GM23248 (cell line): ENCODE measurements at regions not wholly inside any gene's neighbourhood (a gene's known extent, or its start where the extent isn't known, plus 50 kb on each side); places are given as distances from the start of the nearest gene placed in this dataset.
A peak's percentile ranks its signal among the peaks of the same experiment; 100 is the strongest.

Experiments
- DNase-seq: peaks from one replicate; pipeline ENCODE4 v3.0.0-alpha.2; 2015
- H2AFZ ChIP-seq: fragments of 200-600 bp; sonication (generic); 2 replicates; pipeline ENCODE4 v1.6.1; 2016; ENCODE audit warnings: antibody characterized with exemption
- H3F3A ChIP-seq: fragments of 200-600 bp; sonication (generic); 2 replicates; pipeline ENCODE4 v1.6.1; 2016; ENCODE audit warnings: mild to moderate bottlenecking, antibody characterized with exemption, mixed run types; ENCODE audit not compliant: insufficient read depth
- H3K27ac ChIP-seq: fragments of 200-600 bp; sonication (generic); 2 replicates; pipeline ENCODE4 v1.5.1; 2016; ENCODE audit warnings: mild to moderate bottlenecking
- H3K27me3 ChIP-seq: fragments of 200-600 bp; sonication (generic); replicated peaks from 2 replicates; pipeline ENCODE4 v1.6.1; 2016; ENCODE audit warnings: mild to moderate bottlenecking; ENCODE audit not compliant: insufficient read depth
- H3K36me3 ChIP-seq: fragments of 200-600 bp; sonication (generic); 2 replicates; pipeline ENCODE4 v1.6.1; 2016; ENCODE audit warnings: low read depth, mild to moderate bottlenecking
- H3K4me1 ChIP-seq: fragments of 200-600 bp; sonication (generic); 2 replicates; pipeline ENCODE4 v1.6.1; 2016; ENCODE audit warnings: mild to moderate bottlenecking; ENCODE audit not compliant: insufficient read depth
- H3K4me2 ChIP-seq: fragments of 200-600 bp; sonication (generic); one replicate; pipeline ENCODE4 v1.6.1; 2016; ENCODE audit warnings: mild to moderate bottlenecking; ENCODE audit not compliant: unreplicated experiment
- H3K4me3 ChIP-seq: fragments of 200-600 bp; sonication (generic); 2 replicates; pipeline ENCODE4 v1.5.1; 2016; ENCODE audit warnings: mild to moderate bottlenecking
- H3K79me2 ChIP-seq: fragments of 200-600 bp; sonication (generic); 2 replicates; pipeline ENCODE4 v1.6.1; 2016; ENCODE audit warnings: mild to moderate bottlenecking; ENCODE audit not compliant: insufficient read depth
- H3K9ac ChIP-seq: fragments of 200-600 bp; sonication (generic); 2 replicates; pipeline ENCODE4 v1.6.1; 2016; ENCODE audit warnings: mild to moderate bottlenecking
- H3K9me2 ChIP-seq: fragments of 200-600 bp; sonication (generic); 2 replicates; pipeline ENCODE4 v1.6.1; 2016; ENCODE audit warnings: mixed run types, mild to moderate bottlenecking, moderate library complexity; ENCODE audit not compliant: insufficient read depth
- H3K9me3 ChIP-seq: fragments of 200-600 bp; sonication (generic); one replicate; pipeline ENCODE4 v1.6.1; 2017; ENCODE audit warnings: low read depth
- H4K20me1 ChIP-seq: fragments of 200-600 bp; sonication (generic); 2 replicates; pipeline ENCODE4 v1.6.0; 2016; ENCODE audit not compliant: insufficient read depth
- EZH2 ChIP-seq: fragments of 200-600 bp; sonication (generic); IDR thresholded peaks from 2 replicates; pipeline ENCODE4 v1.6.1; 2018; ENCODE audit warnings: antibody characterized with exemption, mild to moderate bottlenecking; ENCODE audit not compliant: insufficient read depth, poor library complexity, severe bottlenecking
- EZH2phosphoT487 ChIP-seq: fragments of 200-600 bp; sonication (generic); IDR thresholded peaks from 2 replicates; pipeline ENCODE4 v1.6.1; 2018; ENCODE audit warnings: antibody characterized with exemption, moderate library complexity, mild to moderate bottlenecking, low read depth; ENCODE audit not compliant: insufficient read depth
- WGBS, 2 experiments: methylation state at CpG; one replicate each; pipeline ENCODE4 v1.1.6; 2015 to 2017; ENCODE audit warnings: low lambda C conversion rate in 2 of 2, low coverage in 1 of 2; ENCODE audit errors: missing lambda C conversion rate in 2 of 2; 5-methylcytosine and 5-hydroxymethylcytosine counted together
- in situ Hi-C: fragments of 300-500 bp; cut with MboI; formaldehyde crosslinking; loops from 2 replicates; pipeline ENCODE4 v1.15.0; 2020

- in situ Hi-C loops = no loop called here
Measured at GRCh38 chr9:108724652-108725051, 131.1 kb downstream of the ACTL7B start.

GRCh38 chr9:108724122-108724521 is 131.7 kb downstream of the ACTL7B start:
- no peak for DNase-seq
- WGBS, 2 experiments = 81 to 85% methylated on average over 4 of the region's 4 CpGs
- TF ChIP-seq EZH2phosphoT487 (no peak), EZH2 (no peak)
- Histone ChIP-seq H3K9me3 (no peaks in the 10 kb centered on the region), H4K20me1 (no peaks in the 10 kb centered on the region), H3F3A (no peaks in the 10 kb centered on the region), H2AFZ (no peak overlapping the region), H3K27me3 (0 out of 2 replicates have a peak, but pooled peaks cover 2% of the 10 kb centered on the region), H3K79me2 (no peaks in the 10 kb centered on the region), H3K27ac (no peak overlapping the region), H3K4me3 (no peak overlapping the region), H3K36me3 (no peaks in the 10 kb centered on the region), H3K4me1 (no peaks in the 10 kb centered on the region), H3K9me2 (no peaks in the 10 kb centered on the region), H3K9ac (no peak overlapping the region), H3K4me2 (no peak overlapping the region)
- in situ Hi-C loops = no loop called here

More at GRCh38 chr9:108724652-108725051, 131.1 kb downstream of the ACTL7B start:
- Histone ChIP-seq H3K27me3 (0 out of 2 replicates have a peak, but pooled peaks cover 2% of the 10 kb centered on the region), H2AFZ (no peak overlapping the region), H3K4me3 (no peak overlapping the region), H3K79me2 (no peaks in the 10 kb centered on the region), H3K27ac (no peak overlapping the region), H3K36me3 (no peaks in the 10 kb centered on the region), H4K20me1 (no peaks in the 10 kb centered on the region), H3K4me1 (no peaks in the 10 kb centered on the region), H3K9me2 (no peaks in the 10 kb centered on the region), H3F3A (no peaks in the 10 kb centered on the region), H3K9ac (no peak overlapping the region), H3K4me2 (no peak overlapping the region), H3K9me3 (no peaks in the 10 kb centered on the region)
- no peak for TF ChIP-seq EZH2phosphoT487
- no peak for TF ChIP-seq EZH2
- peak; percentile 25 for DNase-seq
- 66 to 67% methylated on average over 5 of the region's 5 CpGs for WGBS, 2 experiments

GRCh38 chr9:108722396-108722795 is 133.4 kb downstream of the ACTL7B start:
- in situ Hi-C loops = no loop called here
- H2AFZ ChIP-seq = no peak overlapping the region
- no peak overlapping the region for H3K9ac ChIP-seq
- TF ChIP-seq EZH2 (no peak), EZH2phosphoT487 (no peak)
- no peak overlapping the region for H3K4me3 ChIP-seq
- no peaks in the 10 kb centered on the region for H3K4me1 ChIP-seq
- H3K27me3 ChIP-seq = 0 out of 2 replicates have a peak, but pooled peaks cover 2% of the 10 kb centered on the region
- H3F3A ChIP-seq = no peaks in the 10 kb centered on the region
- no peaks in the 10 kb centered on the region for H3K36me3 ChIP-seq
- no peaks in the 10 kb centered on the region for H4K20me1 ChIP-seq
- H3K27ac ChIP-seq = no peak overlapping the region
- peak; percentile 76 for DNase-seq
- no peaks in the 10 kb centered on the region for H3K9me3 ChIP-seq
- H3K79me2 ChIP-seq = no peaks in the 10 kb centered on the region
- no peak overlapping the region for H3K4me2 ChIP-seq
- WGBS, 2 experiments = 8 to 14% methylated on average over 7 of the region's 7 CpGs
- no peaks in the 10 kb centered on the region for H3K9me2 ChIP-seq

- Histone ChIP-seq H3K79me2 (no peaks in the 10 kb centered on the region), H3K9me3 (no peaks in the 10 kb centered on the region), H3F3A (no peaks in the 10 kb centered on the region), H3K27ac (no peak overlapping the region), H3K9me2 (no peaks in the 10 kb centered on the region), H3K27me3 (0 out of 2 replicates have a peak, but pooled peaks cover 2% of the 10 kb centered on the region), H3K36me3 (no peaks in the 10 kb centered on the region), H3K4me2 (no peak overlapping the region), H3K4me3 (no peak overlapping the region), H3K4me1 (no peaks in the 10 kb centered on the region), H3K9ac (no peak overlapping the region), H4K20me1 (no peaks in the 10 kb centered on the region), H2AFZ (no peak overlapping the region)
- in situ Hi-C loops = no loop called here
- 9 to 27% methylated on average over 2 of the region's 2 CpGs for WGBS, 2 experiments
- TF ChIP-seq EZH2 (no peak), EZH2phosphoT487 (no peak)
- DNase-seq = no peak
Measured at GRCh38 chr9:108720191-108720642, 135.6 kb downstream of the ACTL7B start.

GRCh38 chr9:108710424-108710823 is 145.4 kb downstream of the ACTL7B start:
- no peaks in the 10 kb centered on the region for H3K79me2 ChIP-seq
- no peak for DNase-seq

More at GRCh38 chr9:108710424-108710823, 145.4 kb downstream of the ACTL7B start:
- no peak overlapping the region for H3K9ac ChIP-seq
- H3F3A ChIP-seq = no peaks in the 10 kb centered on the region
- no peaks in the 10 kb centered on the region for H4K20me1 ChIP-seq
- no peaks in the 10 kb centered on the region for H3K9me3 ChIP-seq
- no peaks in the 10 kb centered on the region for H3K36me3 ChIP-seq
- H3K4me2 ChIP-seq = no peak overlapping the region
- in situ Hi-C loops = no loop called here
- peaks cover 25% of the 10 kb centered on the region for H3K27me3 ChIP-seq
- H3K4me1 ChIP-seq = no peaks in the 10 kb centered on the region
- WGBS, 2 experiments = 9 to 10% methylated on average over 3 of the region's 3 CpGs
- no peaks in the 10 kb centered on the region for H3K9me2 ChIP-seq
- H2AFZ ChIP-seq = no peak overlapping the region
- H3K4me3 ChIP-seq = no peak overlapping the region
- no peak overlapping the region for H3K27ac ChIP-seq
- TF ChIP-seq EZH2phosphoT487 (no peak), EZH2 (no peak)
